MG63 (cell line): ENCODE measurements at regions not wholly inside any gene's neighbourhood (a gene's known extent, or its start where the extent isn't known, plus 50 kb on each side); places are given as distances from the start of the nearest gene placed in this dataset.

ENCODE experiments used
- DNase-seq: peaks from one replicate; pipeline ENCODE4 v3.0.0-alpha.2; 2020
- H3K27me3 ChIP-seq: fragments of 250-450 bp; sonication (Bioruptor Pico); 2 replicates; pipeline ENCODE4 v1.5.1; 2020; ENCODE audit warnings: mild to moderate bottlenecking, moderate library complexity
- H3K36me3 ChIP-seq: fragments of 250-450 bp; sonication (Bioruptor Pico); 2 replicates; pipeline ENCODE4 v1.5.1; 2020; ENCODE audit warnings: mild to moderate bottlenecking, moderate library complexity
- H3K4me3 ChIP-seq: fragments of 250-450 bp; sonication (Bioruptor Pico); 2 replicates; pipeline ENCODE4 v1.5.1; 2020; ENCODE audit warnings: mild to moderate bottlenecking, moderate library complexity
- H3K9me3 ChIP-seq: fragments of 250-450 bp; sonication (Bioruptor Pico); 2 replicates; pipeline ENCODE4 v1.5.1; 2020; ENCODE audit warnings: mild to moderate bottlenecking, moderate library complexity

DNA sequence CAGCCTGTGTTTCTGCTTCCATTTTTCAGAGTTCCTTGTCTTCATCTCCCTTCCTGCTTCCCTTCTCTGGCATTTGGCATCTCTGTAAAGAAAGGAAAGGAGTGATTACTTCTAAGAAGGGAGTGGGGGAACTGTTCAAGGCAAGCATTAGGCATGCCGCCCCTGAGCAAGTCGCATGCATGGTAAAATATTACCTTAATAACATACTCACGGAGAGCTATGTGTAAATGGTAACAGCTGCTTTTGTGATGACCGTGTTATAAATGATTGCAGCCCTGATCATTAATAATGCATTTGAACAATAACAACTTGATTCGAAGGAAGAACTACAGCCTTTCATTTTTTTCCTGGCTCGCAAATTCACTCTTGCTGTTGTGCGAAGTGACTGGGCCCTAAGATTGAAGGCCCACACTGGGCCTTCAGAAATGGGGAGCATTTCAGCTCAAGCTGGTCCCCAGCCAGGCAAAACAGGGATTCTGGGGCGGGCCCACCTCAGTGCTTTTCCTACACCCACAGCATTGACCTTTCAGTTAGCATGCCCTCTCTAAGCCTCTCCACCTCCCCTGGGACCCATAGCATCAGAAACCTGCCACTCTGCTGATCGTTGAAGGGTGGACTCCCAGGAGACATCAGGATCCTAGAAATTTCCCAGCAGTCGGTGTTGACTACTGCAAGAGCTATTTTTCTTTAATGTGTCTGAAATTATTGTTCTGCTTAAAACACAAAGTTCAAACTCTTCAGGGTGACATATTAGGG, 263.0 kb upstream of the CADM1 start:
- no peak for DNase-seq
- Histone ChIP-seq H3K9me3 (no peaks in the 10 kb centered on the region), H3K4me3 (no peak overlapping the region), H3K36me3 (no peaks in the 10 kb centered on the region), H3K27me3 (no peaks in the 10 kb centered on the region)

DNA sequence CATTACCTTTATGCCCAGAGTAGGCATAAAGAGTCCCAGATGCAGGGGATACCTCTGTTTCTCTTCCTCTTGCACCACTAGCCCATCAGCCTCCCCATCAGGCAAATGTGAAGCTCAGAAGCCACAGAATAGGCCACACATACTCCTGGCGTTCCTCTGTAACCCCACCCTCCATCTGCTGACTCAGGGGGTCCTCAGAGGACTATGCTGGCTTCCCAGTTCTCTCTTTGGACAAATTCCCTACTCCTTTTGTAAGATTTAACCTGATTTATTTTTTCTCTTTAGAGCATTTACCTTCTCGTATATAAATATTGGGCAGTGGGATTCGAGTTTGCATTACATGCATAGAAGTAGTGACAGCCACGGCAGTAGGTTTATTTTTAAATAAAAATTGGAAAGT, 262.3 kb upstream of the CADM1 start:
- H3K4me3 ChIP-seq: no peak overlapping the region
- no peaks in the 10 kb centered on the region for H3K36me3 ChIP-seq
- no peak for DNase-seq
- H3K9me3 ChIP-seq: no peaks in the 10 kb centered on the region
- H3K27me3 ChIP-seq: no peaks in the 10 kb centered on the region

DNA sequence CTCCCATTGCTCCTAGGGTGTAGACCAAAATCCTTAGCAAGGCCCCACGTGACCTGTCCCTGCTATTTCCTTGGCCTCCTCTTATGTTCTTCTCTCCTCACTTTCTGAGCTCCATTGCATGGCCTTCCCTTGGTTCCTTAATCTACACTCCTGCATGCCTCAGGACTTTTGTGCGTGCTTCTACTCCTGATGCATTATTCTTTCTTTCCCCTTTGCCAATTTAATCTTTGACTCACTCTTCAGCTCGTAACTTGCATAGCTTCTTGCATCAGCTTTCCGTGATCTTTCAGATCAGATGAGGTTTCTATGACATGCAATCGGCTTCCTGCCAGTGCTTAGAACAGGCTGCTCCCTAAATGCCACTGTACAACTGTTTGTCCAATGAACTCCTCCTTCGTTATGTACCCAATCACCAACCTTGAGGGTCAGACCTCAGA, 261.6 kb upstream of the CADM1 start:
- DNase-seq: peak; percentile 84
- H3K9me3 ChIP-seq: no peaks in the 10 kb centered on the region
- no peaks in the 10 kb centered on the region for H3K36me3 ChIP-seq
- H3K4me3 ChIP-seq: no peak overlapping the region
- H3K27me3 ChIP-seq: no peaks in the 10 kb centered on the region

DNA sequence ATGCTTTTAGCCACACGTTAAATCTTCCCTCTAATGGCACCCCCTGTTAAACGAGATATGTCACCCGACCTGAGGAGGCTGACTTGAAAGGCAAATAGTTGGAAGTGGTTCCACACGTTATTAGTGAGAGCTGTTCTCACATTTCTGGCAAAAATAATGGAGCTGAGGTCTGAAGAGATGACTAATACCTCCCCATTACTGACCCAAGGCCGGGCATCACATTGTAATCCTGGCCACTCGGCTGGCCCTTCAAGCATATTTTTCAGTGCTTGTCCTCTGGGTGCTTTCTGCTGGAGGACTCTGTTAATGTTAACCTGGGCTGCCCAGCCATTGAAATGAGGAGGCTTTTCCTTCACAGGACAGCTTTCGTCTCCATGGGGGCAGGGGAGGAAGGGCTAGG, 260.0 kb upstream of the CADM1 start:
- no peaks in the 10 kb centered on the region for H3K9me3 ChIP-seq
- H3K27me3 ChIP-seq: no peaks in the 10 kb centered on the region
- H3K36me3 ChIP-seq: no peaks in the 10 kb centered on the region
- H3K4me3 ChIP-seq: no peak overlapping the region
- DNase-seq: peak; percentile 65

DNA sequence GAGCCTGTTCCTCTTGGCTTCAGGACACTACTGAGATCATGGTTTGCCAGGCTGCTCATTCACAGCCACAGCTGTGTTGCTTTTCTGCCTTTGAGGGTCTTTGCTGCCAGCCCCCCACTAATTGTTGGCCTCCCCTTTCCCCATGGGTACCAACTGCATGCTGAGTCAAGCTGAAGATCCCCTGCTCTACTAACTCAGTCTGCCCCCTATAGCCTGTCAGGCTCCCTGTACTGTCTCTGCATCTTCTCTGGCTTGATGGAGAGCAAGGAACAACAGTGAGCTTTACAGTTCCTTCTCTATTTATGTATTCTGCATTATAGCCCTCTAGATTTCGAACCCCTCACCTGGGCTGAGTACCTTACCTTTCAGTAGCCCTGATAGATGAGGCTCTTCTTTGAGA, 257.6 kb upstream of the CADM1 start:
- Histone ChIP-seq H3K27me3 (no peaks in the 10 kb centered on the region), H3K4me3 (no peak overlapping the region), H3K9me3 (no peaks in the 10 kb centered on the region), H3K36me3 (no peaks in the 10 kb centered on the region)
- DNase-seq: no peak

DNA sequence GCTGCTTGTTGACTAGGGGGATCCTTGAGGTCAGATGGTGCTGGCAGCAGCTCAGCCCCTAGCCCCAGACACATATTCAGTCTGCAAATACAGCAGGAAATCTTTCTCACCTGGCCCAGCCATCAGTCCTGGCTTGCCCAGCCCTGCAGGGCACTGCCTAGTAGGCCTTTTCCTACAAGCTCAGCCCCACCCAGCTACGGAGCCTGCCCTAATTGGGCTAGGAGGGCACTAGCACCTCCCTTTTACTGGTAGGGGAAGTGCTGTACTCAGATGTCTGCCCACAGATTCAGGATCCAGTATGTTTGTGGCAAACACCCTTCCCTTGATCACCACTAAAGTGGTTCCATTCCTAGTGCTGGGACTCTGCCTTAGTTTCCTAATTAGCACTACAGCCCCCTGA, 257.1 kb upstream of the CADM1 start:
- H3K27me3 ChIP-seq: no peaks in the 10 kb centered on the region
- DNase-seq: peak; percentile 56
- no peaks in the 10 kb centered on the region for H3K36me3 ChIP-seq
- no peak overlapping the region for H3K4me3 ChIP-seq
- H3K9me3 ChIP-seq: no peaks in the 10 kb centered on the region

GRCh38 chr11:115760461-115761320, 256.5 kb upstream of the CADM1 start:
- H3K9me3 ChIP-seq: no peaks in the 10 kb centered on the region
- no peaks in the 10 kb centered on the region for H3K36me3 ChIP-seq
- no peaks in the 10 kb centered on the region for H3K27me3 ChIP-seq
- no peak for DNase-seq
- H3K4me3 ChIP-seq: peak overlapping the region; percentile 42

DNA sequence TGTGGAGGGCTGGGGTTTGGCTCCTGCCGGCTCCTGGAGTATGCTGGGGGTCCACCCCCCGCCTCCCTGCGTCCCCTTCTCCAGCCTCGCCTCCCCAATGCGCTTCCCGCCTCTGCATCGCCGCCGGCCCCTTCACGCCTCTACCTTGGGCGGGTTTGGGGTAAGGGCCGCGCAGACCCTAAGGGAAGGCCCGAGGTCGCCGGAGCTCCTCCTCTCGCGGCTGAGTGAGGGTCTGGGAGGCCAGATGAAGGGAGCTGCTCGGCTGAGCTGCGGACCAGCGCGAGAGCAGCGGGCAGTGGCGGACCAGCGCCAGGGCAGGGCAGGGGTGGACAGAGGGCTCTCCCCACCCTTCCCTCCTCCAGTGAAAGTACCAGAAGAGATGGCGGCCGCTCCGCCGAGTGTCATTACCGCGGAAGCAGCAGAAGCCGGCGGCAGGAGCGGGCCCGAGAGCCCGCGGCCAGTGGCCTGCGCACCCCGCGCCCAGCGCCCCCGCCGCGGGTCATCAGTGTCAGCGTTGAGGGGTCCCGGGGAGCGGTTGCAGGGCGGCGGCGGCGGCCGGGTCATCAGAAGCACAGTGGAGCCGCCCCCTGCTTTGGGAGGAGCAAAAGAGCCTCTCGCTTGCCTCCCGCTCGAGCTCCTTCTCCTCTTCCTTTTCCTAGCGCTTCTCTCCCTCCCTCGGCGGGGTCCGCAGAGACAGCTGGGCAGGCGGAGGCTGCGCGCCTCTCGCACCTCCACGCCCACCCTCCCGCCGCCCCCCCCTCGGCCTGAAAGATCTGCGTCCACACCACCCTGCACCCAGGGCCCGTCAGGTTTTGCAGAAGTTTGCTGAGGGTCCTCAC, 255.6 kb upstream of the CADM1 start:
- Histone ChIP-seq H3K27me3 (no peaks in the 10 kb centered on the region), H3K36me3 (no peaks in the 10 kb centered on the region), H3K9me3 (no peaks in the 10 kb centered on the region), H3K4me3 (peak overlapping the region; percentile 42)
- DNase-seq: peak; percentile 41

DNA sequence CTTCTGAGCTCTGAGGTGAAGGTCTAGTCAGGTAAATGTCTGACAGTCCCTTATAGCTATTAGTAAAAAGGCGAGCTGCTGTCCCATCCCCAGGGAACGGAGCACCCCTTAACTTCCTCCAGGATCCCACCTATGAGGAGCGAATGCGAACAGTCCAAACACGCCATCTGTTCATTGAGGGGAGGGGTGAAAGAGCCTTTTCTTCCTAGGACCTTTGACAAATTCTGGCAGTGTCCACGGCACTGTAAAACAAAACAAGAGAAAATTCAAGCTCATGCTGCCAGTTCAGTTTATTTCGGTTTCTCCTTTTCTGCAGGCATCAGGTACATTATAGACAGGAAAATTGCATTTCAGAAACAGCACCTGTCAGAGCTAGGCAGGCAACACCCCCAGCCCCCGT, 253.8 kb upstream of the CADM1 start:
- H3K4me3 ChIP-seq: no peak overlapping the region
- no peaks in the 10 kb centered on the region for H3K36me3 ChIP-seq
- no peaks in the 10 kb centered on the region for H3K27me3 ChIP-seq
- no peak for DNase-seq
- H3K9me3 ChIP-seq: no peaks in the 10 kb centered on the region

DNA sequence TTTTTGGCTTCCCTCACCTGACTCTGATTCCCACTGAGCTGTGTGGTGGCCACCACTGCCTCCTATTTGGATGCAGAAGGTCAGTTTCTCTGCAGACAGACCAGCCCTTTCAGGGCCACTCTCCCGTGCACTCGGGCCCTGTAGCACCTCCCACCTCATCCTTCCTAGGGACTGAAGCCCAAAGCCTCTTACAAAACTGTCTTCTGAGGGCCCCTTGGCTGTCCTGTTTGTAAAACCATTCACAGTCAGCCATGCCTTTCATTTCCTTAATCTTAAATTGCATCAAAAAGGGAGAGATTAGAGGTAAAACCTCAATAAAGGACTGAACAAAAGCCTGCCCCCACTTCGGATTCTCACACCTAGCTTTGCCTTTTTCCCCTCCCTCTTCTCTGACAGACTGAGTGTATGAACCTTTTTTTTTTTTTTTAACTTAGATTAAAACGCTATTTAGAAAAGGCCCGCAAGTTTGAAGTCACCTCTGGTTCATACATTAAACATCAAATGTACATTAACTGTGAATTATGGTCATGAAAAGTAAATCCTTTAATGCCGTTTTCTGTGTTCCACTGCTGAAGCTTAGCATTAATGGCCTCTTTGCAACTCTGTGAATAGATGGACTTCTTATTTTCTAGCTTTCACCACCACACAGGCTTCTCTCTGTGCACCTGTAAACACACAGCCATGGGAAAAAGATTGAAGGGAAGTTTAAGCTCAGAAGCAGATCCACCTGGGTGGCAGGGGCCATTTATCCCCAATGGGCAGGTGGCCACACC, 247.2 kb upstream of the CADM1 start:
- H3K9me3 ChIP-seq: no peaks in the 10 kb centered on the region
- no peaks in the 10 kb centered on the region for H3K27me3 ChIP-seq
- no peak for DNase-seq
- no peaks in the 10 kb centered on the region for H3K36me3 ChIP-seq
- H3K4me3 ChIP-seq: no peak overlapping the region

DNA sequence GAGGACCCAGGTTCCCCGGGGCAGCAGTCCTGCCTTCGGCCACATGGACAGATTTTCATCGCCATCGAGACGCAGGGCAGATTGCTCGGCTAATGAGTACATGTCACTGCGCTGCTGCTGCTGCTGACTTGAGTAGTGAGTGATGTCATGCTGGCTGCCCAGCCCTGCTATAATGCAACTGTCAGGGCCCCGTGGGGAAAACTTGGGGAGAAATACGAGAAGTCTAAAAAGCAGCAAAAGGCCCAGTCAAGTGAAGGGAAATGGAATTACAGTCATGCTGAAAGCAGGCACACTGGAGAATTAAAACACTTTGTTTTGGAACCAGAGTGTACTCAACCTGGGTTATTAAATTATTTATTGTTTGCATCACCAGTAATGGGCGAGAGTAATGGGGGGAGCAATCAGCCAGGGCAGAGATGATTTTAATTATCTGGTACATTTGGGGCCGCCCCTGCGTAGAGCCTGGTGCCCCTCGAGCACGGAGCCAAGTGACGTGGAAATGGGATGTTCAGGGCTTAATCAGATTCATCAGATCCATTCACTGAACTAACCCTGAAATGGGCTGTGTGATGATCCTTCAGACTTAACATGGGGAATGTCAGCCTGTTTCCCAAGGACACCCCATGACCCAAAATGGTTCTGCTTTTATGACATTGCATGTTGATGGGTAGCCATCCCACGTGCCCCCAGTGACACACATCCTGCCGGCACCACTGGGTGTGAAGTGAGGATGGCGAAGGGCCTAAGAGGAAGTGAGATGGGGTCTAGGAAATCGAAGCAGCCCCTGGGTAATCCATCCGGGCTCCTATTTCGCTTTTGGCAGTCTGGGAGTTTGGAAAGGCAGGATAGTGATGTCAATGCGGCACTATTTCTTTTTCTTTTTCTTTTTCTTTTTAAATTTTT, 241.6 kb upstream of the CADM1 start:
- H3K27me3 ChIP-seq: no peaks in the 10 kb centered on the region
- no peak for DNase-seq
- H3K4me3 ChIP-seq: no peak overlapping the region
- H3K9me3 ChIP-seq: no peaks in the 10 kb centered on the region
- H3K36me3 ChIP-seq: no peaks in the 10 kb centered on the region

GRCh38 chr11:115745066-115745465, 240.9 kb upstream of the CADM1 start:
- H3K27me3 ChIP-seq: no peaks in the 10 kb centered on the region
- H3K9me3 ChIP-seq: no peaks in the 10 kb centered on the region
- no peak for DNase-seq
- no peak overlapping the region for H3K4me3 ChIP-seq
- no peaks in the 10 kb centered on the region for H3K36me3 ChIP-seq

DNA sequence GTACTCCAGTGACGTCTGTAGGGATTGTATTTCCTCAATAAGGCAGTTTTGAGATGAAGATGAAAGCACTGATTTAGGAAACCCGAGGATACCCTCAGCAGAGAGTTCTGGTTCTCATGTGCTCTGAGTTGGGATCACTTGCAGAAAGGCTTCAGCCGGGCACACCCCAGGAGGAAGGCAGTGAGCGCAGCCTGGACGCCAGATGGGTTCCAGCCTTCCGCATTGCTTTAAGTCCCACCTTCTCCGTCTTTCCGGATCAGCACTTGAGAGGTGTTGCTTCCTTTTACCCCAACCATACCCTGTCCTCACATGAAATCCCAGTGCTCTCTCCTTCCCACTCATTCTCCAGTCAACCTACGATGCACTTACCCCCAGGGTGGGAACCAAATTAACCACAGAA, 239.5 kb upstream of the CADM1 start:
- Histone ChIP-seq H3K36me3 (no peaks in the 10 kb centered on the region), H3K9me3 (no peaks in the 10 kb centered on the region), H3K4me3 (no peak overlapping the region), H3K27me3 (no peaks in the 10 kb centered on the region)
- no peak for DNase-seq

GRCh38 chr11:115741376-115742107, 237.3 kb upstream of the CADM1 start:
- Histone ChIP-seq H3K36me3 (no peaks in the 10 kb centered on the region), H3K27me3 (no peaks in the 10 kb centered on the region), H3K9me3 (no peaks in the 10 kb centered on the region), H3K4me3 (no peak overlapping the region)
- DNase-seq: peak; percentile 61

DNA sequence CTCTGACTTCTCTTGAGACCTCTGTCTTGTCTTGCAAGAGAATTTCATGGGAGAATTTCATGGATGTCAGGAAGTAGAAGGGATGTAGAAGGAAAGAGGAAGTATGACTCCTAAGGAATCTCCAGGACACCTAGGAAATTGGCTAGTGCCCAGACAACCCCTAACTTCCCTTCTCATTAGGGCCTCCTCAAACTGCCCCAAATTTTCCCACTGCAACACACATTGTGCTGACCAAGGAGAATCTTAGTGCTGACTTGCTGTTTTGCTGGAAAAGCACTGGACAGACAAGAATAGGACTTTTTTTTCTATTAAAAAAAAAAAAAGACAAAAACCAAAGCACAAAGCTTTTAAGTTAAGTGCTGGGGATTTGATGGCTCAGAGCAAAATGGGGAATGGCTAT, 236.1 kb upstream of the CADM1 start:
- H3K9me3 ChIP-seq: no peaks in the 10 kb centered on the region
- no peak overlapping the region for H3K4me3 ChIP-seq
- no peak for DNase-seq
- H3K36me3 ChIP-seq: no peaks in the 10 kb centered on the region
- H3K27me3 ChIP-seq: no peaks in the 10 kb centered on the region
